Mesenchymal stem cell (in vitro differentiated cells and primary cell): ENCODE measurements at regions not wholly inside any gene's neighbourhood (a gene's known extent, or its start where the extent isn't known, plus 50 kb on each side); places are given as distances from the start of the nearest gene placed in this dataset.

Experiments used
- DNase-seq: peaks from one replicate; pipeline ENCODE4 v3.0.0-alpha.2; 2013
- H2AFZ ChIP-seq: one replicate; pipeline ENCODE4 v1.6.1; 2013; ENCODE audit warnings: low read depth, mild to moderate bottlenecking, control low read depth, inconsistent platforms, low read length, moderate library complexity
- H2AK5ac ChIP-seq: 2 replicates; pipeline ENCODE4 v1.6.1; 2013; ENCODE audit warnings: low read length, moderate library complexity, mild to moderate bottlenecking, inconsistent platforms; ENCODE audit not compliant: severe bottlenecking
- H2BK120ac ChIP-seq: one replicate; pipeline ENCODE4 v1.6.1; 2013; ENCODE audit warnings: low read depth, mild to moderate bottlenecking, inconsistent platforms, low read length, moderate library complexity
- H2BK12ac ChIP-seq, 2 experiments: one replicate each; pipeline ENCODE4 v1.6.1; 2013; ENCODE audit warnings: inconsistent platforms in 2 of 2, low read length in 2 of 2, mild to moderate bottlenecking in 2 of 2, moderate library complexity in 2 of 2, control low read depth in 1 of 2
- H2BK15ac ChIP-seq: one replicate; pipeline ENCODE4 v1.6.1; 2013; ENCODE audit warnings: mild to moderate bottlenecking, low read depth, inconsistent platforms; ENCODE audit not compliant: poor library complexity, severe bottlenecking
- H2BK5ac ChIP-seq: 2 replicates; pipeline ENCODE4 v1.6.1; 2013; ENCODE audit warnings: low read depth, mild to moderate bottlenecking, low read length, control low read depth, inconsistent platforms; ENCODE audit not compliant: poor library complexity, severe bottlenecking
- H3K14ac ChIP-seq, 2 experiments: one replicate each; pipeline ENCODE4 v1.6.1; 2013; ENCODE audit warnings: inconsistent platforms in 2 of 2, low read length in 2 of 2, control low read depth in 1 of 2, mild to moderate bottlenecking in 1 of 2, moderate library complexity in 1 of 2
- H3K18ac ChIP-seq, 2 experiments: one replicate each; pipeline ENCODE4 v1.6.1; 2013; ENCODE audit warnings: inconsistent platforms in 2 of 2, low read length in 2 of 2, control low read depth in 1 of 2, low read depth in 1 of 2, mild to moderate bottlenecking in 1 of 2
- H3K23ac ChIP-seq, 2 experiments: one replicate each; pipeline ENCODE4 v1.6.1; 2013; ENCODE audit warnings: inconsistent platforms in 2 of 2, low read length in 2 of 2, mild to moderate bottlenecking in 2 of 2, moderate library complexity in 2 of 2, control low read depth in 1 of 2
- H3K27ac ChIP-seq: 2 replicates; pipeline ENCODE4 v1.5.1; 2013; ENCODE audit warnings: mild to moderate bottlenecking, moderate library complexity, low read length, control low read depth, inconsistent platforms; ENCODE audit not compliant: poor library complexity, severe bottlenecking
- H3K27me3 ChIP-seq, 2 experiments: 2 replicates each; pipeline versions ENCODE4 v1.6.1 to v1.7.0; 2013; ENCODE audit warnings: low read length in 2 of 2, mild to moderate bottlenecking in 2 of 2, moderate library complexity in 2 of 2, control low read depth in 1 of 2, inconsistent platforms in 1 of 2; ENCODE audit not compliant: control insufficient read depth in 1 of 2, insufficient read depth in 1 of 2
- H3K36me3 ChIP-seq, 2 experiments: 2 replicates each; pipeline versions ENCODE4 v1.6.1 to v1.7.0; 2013; ENCODE audit warnings: low read length in 2 of 2, control low read depth in 1 of 2, inconsistent platforms in 1 of 2, low read depth in 1 of 2, mild to moderate bottlenecking in 1 of 2; ENCODE audit not compliant: insufficient read depth in 2 of 2, control insufficient read depth in 1 of 2
- H3K4ac ChIP-seq, 2 experiments: one replicate each; pipeline ENCODE4 v1.6.1; 2013; ENCODE audit warnings: inconsistent platforms in 2 of 2, low read length in 2 of 2, mild to moderate bottlenecking in 2 of 2, moderate library complexity in 2 of 2, control low read depth in 1 of 2, low read depth in 1 of 2
- H3K4me1 ChIP-seq: 2 replicates; pipeline ENCODE4 v1.6.1; 2013; ENCODE audit warnings: low read depth, low read length, control low read depth; ENCODE audit not compliant: control insufficient read depth, insufficient read depth
- H3K4me2 ChIP-seq: 2 replicates; pipeline ENCODE4 v1.6.1; 2013; ENCODE audit warnings: low read length, mild to moderate bottlenecking, inconsistent platforms; ENCODE audit not compliant: poor library complexity, severe bottlenecking
- H3K4me3 ChIP-seq, 2 experiments: 2 replicates each; pipeline versions ENCODE4 v1.5.1 to v1.7.0; 2013; ENCODE audit warnings: low read length in 2 of 2, mild to moderate bottlenecking in 2 of 2, control low read depth in 1 of 2, low read depth in 1 of 2; ENCODE audit not compliant: insufficient read depth in 1 of 2
- H3K79me1 ChIP-seq: replicated peaks from 2 replicates; pipeline ENCODE4 v1.6.1; 2013; ENCODE audit warnings: mild to moderate bottlenecking, control low read depth, low read length, inconsistent platforms; ENCODE audit not compliant: poor library complexity, severe bottlenecking
- H3K9ac ChIP-seq: 2 replicates; pipeline ENCODE4 v1.7.0; 2013; ENCODE audit warnings: mild to moderate bottlenecking, low read length, moderate library complexity
- H3K9me3 ChIP-seq: 2 replicates; pipeline ENCODE4 v1.7.0; 2013; ENCODE audit warnings: mild to moderate bottlenecking, low read length; ENCODE audit not compliant: control insufficient read depth
- H4K8ac ChIP-seq: one replicate; pipeline ENCODE4 v1.6.1; 2013; ENCODE audit warnings: inconsistent platforms, mild to moderate bottlenecking, low read length, moderate library complexity
- H4K91ac ChIP-seq: one replicate; pipeline ENCODE4 v1.6.1; 2013; ENCODE audit warnings: mild to moderate bottlenecking, low read length, inconsistent platforms
- WGBS: methylation state at CpG from one replicate; pipeline ENCODE4 v1.1.7; 2013; ENCODE audit warnings: mixed read lengths; 5-methylcytosine and 5-hydroxymethylcytosine counted together

DNA sequence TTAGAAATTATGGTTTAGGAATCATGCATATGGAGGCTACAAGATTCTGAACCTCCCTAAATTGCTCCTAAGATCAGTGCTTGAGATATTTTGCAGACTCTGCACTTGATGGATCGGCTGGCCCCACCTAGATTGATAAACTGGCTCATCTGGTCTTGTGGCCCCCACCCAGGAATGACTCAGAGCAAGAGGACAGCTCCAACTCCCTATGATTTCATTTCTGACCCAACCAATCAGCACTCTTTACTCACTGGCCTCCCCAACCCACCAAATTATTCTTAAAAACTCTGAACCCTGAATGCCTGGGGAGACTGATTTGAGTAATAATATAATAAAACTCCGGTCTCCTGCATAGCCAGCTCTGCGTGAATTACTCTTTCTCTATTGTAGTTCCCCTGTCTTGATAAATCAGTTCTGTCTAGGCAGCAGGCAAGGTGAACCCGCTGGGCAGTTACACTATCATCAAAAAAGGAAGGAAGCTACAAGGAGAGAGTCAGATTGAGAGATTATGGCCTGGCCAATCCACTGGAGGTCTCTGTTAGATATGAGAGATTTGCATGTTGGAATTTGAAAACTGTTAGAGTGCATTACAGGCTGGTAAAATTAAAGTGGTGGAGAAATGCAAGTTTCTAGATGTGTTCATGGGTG lies 245.8 kb downstream of the CSNK2A3 start:
- DNase-seq = no peak
- Histone ChIP-seq H3K9ac (no peak overlapping the region), H2BK12ac (no peak overlapping the region), H3K36me3 (no peaks in the 10 kb centered on the region), H3K23ac (no peak overlapping the region), H3K9me3 (peaks cover 3% of the 10 kb centered on the region), H3K4me3 (no peak overlapping the region), H3K79me1 (no peaks in the 10 kb centered on the region), H3K4me2 (no peak overlapping the region), H3K4me1 (no peaks in the 10 kb centered on the region), H2BK5ac (no peak overlapping the region), H4K8ac (no peak overlapping the region), H3K14ac (no peak overlapping the region), H3K27me3 (peaks cover 4 to 27% of the 10 kb centered on the region in 2 experiments), H4K91ac (no peak overlapping the region), H3K4ac (no peak overlapping the region), H2AK5ac (no peak overlapping the region), H3K27ac (no peak overlapping the region), H3K18ac (no peak overlapping the region), H2BK120ac (no peak overlapping the region), H2BK15ac (no peak overlapping the region), H2AFZ (no peak overlapping the region)
- 82% methylated on average over 4 of the region's 4 CpGs for WGBS

DNA sequence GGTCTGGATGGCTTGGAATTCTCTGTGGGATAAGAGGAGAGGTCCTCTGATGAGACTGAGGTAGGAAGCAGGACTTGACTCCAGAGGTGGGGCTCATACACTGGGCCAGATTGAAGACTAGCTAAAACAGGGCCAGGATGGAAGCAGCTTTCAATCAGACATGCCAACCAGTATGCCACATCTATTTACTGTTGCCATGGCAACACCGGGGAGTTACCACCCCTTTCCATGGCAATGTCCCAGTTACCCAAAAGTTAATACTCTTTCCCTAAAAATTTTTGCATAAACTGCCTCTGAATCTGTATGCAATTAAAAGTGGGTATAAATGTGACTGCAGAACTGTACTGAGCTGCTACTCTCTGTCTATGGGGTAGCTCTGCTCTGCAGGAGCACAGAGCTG lies 247.5 kb upstream of the ZBED5 start:
- no peak overlapping the region for H3K4ac ChIP-seq
- WGBS = 100% methylated on average over 1 of the region's 1 CpG

DNA sequence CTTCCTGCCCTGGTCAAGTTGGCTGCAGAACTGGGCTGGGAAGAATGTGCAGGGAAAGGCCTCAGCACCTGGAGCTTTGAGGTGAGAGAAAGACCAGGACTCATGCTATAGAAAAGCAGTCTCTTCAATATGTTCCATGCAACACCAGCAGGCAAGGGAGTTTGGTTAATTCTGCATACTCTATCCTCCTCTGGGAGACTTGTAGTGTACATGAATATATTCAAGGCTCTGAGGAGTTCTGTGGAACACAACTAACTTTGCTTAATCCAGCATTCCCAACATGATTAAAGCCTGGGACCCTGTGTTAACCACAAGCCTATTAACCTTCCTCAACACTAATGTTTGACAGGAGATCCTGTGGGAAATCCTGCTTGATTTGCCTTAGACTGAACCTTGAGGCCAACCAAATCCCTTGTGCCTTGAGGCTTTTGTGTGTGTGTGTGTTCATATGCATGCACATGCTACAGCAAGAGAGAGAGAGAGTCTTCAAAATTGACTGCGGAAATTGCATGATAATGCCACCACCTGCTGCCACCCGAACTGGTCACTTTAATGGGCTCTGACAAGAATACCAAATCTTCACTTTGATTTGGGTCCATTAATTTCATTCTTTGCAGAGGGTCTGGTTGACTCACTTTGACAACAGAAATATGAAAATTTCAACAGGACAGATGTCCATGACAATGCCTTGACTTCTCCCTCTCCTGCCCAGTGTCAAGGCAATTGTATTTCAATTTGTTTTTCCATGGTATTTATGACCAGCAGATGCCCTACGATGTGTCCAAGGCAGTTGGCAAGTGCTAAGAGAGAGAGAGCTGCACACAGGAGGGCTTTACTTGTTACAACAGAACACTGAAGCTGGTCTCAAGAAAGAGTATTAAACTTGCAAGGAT lies 238.2 kb upstream of the ZBED5 start:
- Histone ChIP-seq H3K14ac (no peak overlapping the region), H3K9ac (no peak overlapping the region), H4K91ac (no peak overlapping the region), H3K23ac (no peak overlapping the region), H4K8ac (no peak overlapping the region), H3K9me3 (peaks cover 9% of the 10 kb centered on the region), H3K4me2 (no peak overlapping the region), H2BK15ac (no peak overlapping the region), H3K79me1 (no peaks in the 10 kb centered on the region), H3K18ac (no peak overlapping the region), H2BK120ac (no peak overlapping the region), H3K36me3 (no peaks in the 10 kb centered on the region), H3K4me3 (no peak overlapping the region), H2BK12ac (no peak overlapping the region), H3K27ac (no peak overlapping the region), H2AK5ac (no peak overlapping the region), H2AFZ (no peak overlapping the region), H3K4ac (no peak overlapping the region), H3K27me3 (peaks cover 10 to 30% of the 10 kb centered on the region in 2 experiments), H2BK5ac (no peak overlapping the region), H3K4me1 (no peaks in the 10 kb centered on the region)
- DNase-seq = no peak
- 86% methylated on average over 3 of the region's 3 CpGs for WGBS

More for the DNA sequence above, 247.5 kb upstream of the ZBED5 start:
- Histone ChIP-seq H3K4me1 (no peaks in the 10 kb centered on the region), H2AK5ac (no peak overlapping the region), H2BK120ac (no peak overlapping the region), H3K4me2 (no peak overlapping the region), H3K9me3 (peaks cover 3% of the 10 kb centered on the region), H2BK12ac (no peak overlapping the region), H3K9ac (no peak overlapping the region), H3K4me3 (no peak overlapping the region), H2BK15ac (no peak overlapping the region), H4K91ac (no peak overlapping the region), H3K79me1 (no peaks in the 10 kb centered on the region), H3K36me3 (no peaks in the 10 kb centered on the region), H2BK5ac (no peak overlapping the region), H4K8ac (no peak overlapping the region), H2AFZ (no peak overlapping the region), H3K14ac (no peak overlapping the region), H3K27me3 (peaks cover 4 to 27% of the 10 kb centered on the region in 2 experiments), H3K23ac (no peak overlapping the region), H3K18ac (no peak overlapping the region), H3K27ac (no peak overlapping the region)
- DNase-seq = no peak

DNA sequence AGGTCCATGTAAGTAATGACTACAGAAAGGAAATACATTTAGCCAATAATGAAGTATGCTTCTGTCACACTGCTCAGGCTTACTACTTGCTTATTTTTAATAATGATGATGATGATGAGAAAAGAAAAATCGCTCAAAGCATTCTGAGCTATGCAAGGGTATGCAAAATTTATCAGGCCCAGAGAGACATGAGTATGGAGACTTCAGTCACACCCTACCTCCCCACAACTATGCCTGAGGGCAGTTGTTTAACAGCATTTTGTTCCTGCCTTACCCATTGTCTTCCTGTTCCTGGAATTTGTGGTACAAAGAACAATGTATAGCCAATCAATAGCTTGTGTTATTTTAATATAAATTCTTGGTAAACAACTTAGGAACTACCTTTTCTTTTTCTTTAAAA lies 232.6 kb upstream of the ZBED5 start:
- H3K27me3 ChIP-seq = peaks cover 7 to 10% of the 10 kb centered on the region in 2 experiments
- no CpG with 5 or more reads among the region's 1 CpG for WGBS
- no peak overlapping the region for H3K4me3 ChIP-seq

More for the DNA sequence above, 232.6 kb upstream of the ZBED5 start:
- Histone ChIP-seq H3K36me3 (no peaks in the 10 kb centered on the region), H2BK120ac (no peak overlapping the region), H3K79me1 (no peaks in the 10 kb centered on the region), H2AFZ (no peak overlapping the region), H4K91ac (no peak overlapping the region), H3K23ac (no peak overlapping the region), H4K8ac (no peak overlapping the region), H2AK5ac (no peak overlapping the region), H2BK12ac (no peak overlapping the region), H2BK15ac (no peak overlapping the region), H3K4ac (no peak overlapping the region), H3K4me2 (no peak overlapping the region), H3K9ac (no peak overlapping the region), H3K9me3 (peaks cover 19% of the 10 kb centered on the region), H2BK5ac (no peak overlapping the region), H3K18ac (no peak overlapping the region), H3K14ac (no peak overlapping the region), H3K27ac (no peak overlapping the region), H3K4me1 (no peaks in the 10 kb centered on the region)
- no peak for DNase-seq
